GM03348 (cell line): ENCODE measurements at regions not wholly inside any gene's neighbourhood (a gene's known extent, or its start where the extent isn't known, plus 50 kb on each side); places are given as distances from the start of the nearest gene placed in this dataset.

Experiments used
- DNase-seq: peaks from one replicate; pipeline ENCODE4 v3.0.0; 2012; ENCODE audit warnings: low spot score

DNA sequence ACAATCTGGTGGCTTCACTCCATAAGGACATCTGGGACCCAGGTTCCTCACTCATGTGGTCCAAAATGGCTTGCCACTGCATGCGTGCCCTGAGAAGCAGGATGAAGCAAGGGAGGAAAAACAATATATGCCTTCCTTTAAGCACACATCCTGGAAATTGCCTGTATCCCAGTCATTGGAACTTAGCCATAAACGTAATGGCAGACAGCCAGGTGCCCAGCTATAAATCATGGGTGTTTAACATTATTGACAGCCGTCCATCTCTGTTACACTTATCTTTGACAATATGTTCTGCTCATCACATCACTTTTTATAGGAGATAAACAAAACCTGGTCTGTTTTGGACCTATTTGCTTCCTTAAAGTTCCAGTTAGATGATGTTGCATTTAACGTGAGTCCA, 181.0 kb downstream of the AASDH start:
- no peak for DNase-seq

GRCh38 chr4:56200275-56200674, 187.0 kb downstream of the AASDH start:
- DNase-seq = no peak

DNA sequence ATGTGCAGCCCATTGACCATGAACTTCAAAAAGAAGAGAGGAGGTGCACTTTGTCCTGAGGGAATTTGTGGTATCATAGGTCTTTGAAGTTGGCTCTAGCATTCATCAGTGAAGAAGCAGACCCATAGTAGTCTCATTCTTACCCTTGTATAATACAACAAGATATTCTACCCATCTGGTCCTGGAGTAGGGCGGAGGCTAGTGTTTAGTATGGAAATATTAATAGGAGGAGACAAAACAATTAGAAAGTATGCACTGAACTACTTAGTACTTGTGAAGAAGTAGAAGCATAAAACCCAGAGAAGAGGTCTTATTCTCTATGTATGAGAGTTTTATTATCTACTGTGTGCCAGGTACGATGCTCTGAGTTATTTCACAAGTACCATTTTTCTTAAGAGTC, 189.0 kb downstream of the AASDH start:
- no peak for DNase-seq

GRCh38 chr4:56197387-56197786, 189.9 kb downstream of the AASDH start:
- no peak for DNase-seq

DNA sequence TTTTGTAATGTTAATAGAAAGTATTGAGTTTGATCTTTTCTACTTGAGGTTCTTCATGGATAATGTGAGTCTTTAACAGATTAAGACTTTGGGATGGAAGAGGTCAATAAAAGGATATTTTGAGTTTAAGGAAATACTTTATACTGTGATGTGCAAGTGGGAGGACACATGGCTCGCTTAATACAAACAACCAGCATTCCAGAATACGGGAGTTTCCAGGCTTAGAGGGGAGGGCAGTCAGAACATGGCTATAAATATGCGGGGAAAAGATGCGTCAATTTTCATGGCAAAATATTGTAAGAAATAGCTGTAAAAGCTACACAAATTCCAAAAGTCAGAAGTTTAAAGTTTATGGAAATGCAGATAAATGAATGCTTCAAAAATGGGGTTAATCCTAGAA, 192.3 kb downstream of the AASDH start:
- DNase-seq = no peak

- no peak for DNase-seq
Measured at GRCh38 chr4:56191534-56191933, 195.8 kb downstream of the AASDH start.

GRCh38 chr4:56187688-56188087, 199.6 kb downstream of the AASDH start:
- DNase-seq = no peak

DNA sequence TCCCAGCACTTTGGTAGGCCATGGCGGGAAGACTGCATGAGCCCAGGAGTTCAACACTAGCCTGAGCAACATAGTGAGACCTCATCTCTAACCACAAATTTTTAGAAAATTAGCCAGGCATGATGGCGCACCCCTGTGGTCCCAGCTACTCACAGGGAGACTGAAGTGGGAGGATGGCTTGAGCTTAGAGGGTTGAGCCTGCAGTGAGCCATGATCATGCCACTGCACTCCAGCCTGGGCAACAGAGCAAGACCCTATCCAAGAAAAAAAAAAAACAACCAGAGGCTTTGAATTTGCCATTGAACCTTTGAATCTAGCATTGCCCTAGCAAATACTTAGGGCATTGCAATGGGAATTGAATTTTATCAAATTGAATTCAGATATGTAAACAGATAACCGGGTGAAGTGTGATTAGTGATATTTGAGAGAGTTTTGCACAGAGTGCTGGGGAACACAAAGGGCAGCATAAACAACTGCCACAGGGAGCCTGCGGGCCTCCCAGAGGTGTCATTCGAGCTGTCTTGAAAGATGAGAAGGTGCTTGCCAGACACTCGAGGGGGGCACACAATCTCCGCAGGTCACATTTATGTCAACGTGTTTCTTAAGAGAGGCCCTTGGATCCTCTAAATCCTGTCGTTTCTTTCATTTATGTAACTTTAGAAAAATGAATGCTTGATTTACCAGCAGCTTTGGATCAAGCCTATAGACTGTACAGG, 200.3 kb downstream of the AASDH start:
- DNase-seq = no peak

DNA sequence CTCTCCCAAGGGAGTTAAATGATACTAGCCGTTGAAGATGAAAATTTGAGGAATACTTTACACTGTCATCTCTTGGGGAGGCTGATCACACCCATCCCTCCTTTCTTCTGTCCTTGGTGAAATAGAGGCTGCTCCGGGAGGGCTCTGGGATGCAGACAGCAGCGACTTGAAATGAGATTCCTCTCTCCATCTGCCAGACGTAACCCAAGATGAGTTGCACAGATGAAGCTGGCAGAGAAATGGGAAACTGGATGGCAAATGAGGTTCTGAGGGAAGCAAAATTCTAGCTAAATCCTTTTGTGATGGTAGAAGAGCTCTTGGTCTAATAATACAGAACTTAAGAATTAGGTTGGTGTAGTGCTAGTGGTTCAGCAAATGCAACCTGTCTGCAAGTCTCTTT, 201.4 kb downstream of the AASDH start:
- no peak for DNase-seq

DNA sequence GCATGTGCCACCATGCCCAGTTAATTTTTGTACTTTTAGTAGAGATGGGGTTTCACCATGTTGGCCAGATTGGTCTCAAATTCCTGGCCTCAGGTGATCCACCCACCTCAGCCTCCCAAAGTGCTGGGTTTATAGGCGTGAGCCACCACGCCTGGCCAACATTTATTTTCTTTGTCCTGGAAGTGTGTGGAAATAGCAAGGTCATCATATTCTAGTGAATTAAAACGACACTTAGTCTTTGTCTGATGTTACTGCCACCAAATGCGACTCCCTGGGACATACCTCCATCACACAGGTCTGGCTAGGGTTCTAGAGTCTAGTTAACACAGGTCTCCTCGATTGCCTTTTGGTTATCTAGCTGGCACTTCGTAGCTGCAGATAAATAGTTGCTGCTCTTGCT, 203.1 kb downstream of the AASDH start:
- no peak for DNase-seq

- no peak for DNase-seq
Measured at GRCh38 chr4:56183344-56183959, 203.8 kb downstream of the AASDH start.

- no peak for DNase-seq
Measured at GRCh38 chr4:56182356-56182755, 204.9 kb downstream of the AASDH start.

- no peak for DNase-seq
Measured at GRCh38 chr4:56181140-56181953, 205.9 kb downstream of the AASDH start.

GRCh38 chr4:56169061-56169460, 218.2 kb downstream of the AASDH start:
- DNase-seq = no peak

DNA sequence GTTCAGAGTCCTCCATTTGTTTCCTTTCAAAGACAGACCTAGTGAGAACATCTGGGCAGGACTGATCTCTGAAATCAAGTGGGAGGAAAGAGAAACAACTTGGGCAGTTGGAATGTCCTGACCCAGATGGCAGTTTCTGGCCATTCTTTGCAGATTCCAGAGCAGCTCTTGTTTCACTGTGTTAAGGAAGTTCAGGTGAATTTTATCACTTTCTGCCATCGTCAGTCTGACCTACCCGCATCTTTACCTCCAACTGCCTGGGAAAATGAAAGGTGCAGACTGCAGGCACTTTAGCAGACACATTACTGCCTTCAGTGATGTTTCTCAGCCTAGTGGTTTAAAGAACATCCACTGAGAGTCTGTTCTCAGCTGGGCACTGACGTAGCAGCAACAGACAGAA, 216.2 kb downstream of the CEP135 start:
- no peak for DNase-seq

- no peak for DNase-seq
Measured at GRCh38 chr4:56160636-56161035, 211.9 kb downstream of the CEP135 start.

DNA sequence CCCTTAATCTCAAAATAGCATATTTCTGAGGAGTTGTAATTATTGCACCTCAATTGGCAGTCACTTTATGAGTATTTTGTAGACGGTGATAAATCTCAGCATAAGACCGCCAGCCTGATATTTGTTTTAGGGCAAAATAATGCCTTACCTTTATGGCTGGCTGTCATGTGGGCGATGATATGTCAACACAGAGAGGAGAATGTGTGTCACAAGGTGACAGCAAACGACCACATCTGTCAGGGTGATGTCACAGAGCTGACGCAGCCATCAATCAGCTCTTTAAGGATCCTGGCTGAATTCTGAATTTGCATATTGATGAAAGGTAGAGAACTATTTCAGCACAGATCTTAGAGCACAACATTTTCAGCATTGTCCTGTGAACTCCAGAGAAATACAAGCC, 209.7 kb downstream of the CEP135 start:
- no peak for DNase-seq

DNA sequence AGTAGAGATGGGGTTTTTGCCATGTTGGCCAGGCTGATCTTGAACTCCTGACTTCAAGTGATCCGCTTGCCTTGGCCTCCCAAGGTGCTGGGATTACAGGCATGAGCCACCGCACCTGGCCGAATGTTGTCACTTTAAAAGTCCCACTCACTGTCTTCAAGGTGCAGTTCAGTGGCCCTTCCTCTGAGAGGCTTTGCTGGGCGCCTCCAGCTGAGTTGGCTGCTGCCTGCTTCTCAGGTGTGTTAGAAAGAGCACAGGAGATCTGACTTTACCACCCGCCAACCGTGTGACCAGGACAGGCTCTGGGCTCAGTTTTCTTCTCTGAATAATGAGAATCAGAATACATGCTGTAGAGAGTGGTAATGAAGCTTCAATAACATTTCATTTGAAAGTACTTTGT, 207.4 kb downstream of the CEP135 start:
- DNase-seq = no peak

DNA sequence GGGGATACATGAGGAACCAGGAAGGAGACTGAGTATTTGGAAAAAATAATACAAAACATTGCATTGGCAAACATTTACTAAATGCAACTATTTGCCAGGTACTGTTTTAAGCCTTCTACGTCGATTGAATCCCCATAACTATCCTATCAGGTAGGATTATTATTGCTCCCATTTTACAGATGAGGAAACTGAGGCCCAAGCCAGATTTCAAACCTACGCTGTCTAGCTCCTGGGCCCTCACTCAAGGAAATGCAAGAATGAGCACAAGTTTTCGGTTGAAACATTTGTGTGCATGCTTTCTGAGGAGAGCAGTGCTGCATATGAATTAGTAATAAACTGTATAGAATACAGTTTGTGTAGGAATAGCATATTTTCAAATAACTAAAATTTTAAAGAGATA, 206.7 kb downstream of the CEP135 start:
- no peak for DNase-seq

GRCh38 chr4:56149591-56149990, 200.8 kb downstream of the CEP135 start:
- peak; percentile 31 for DNase-seq

- DNase-seq = no peak
Measured at GRCh38 chr4:56148428-56148827, 199.7 kb downstream of the CEP135 start.

GRCh38 chr4:56147371-56147770, 198.6 kb downstream of the CEP135 start:
- no peak for DNase-seq

DNA sequence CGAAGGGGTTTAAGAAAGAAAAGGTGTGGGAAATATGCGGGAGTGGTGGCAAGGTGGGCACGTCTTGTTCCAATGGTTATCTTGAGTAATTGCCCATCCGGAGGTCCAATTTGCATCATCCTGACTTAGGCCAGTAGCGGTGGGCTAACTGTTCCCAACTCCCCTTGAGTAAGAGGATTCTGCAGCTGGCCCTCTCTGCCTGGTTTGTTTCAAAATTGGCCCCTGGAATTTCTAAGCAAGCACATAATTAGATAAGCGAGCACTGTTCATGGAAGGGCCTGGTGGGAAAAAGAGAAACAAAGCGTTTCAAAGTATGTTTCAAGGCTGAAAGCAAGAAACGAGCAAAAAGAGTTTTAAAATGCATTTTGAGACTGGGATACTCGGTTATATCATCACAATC, 198.2 kb downstream of the CEP135 start:
- DNase-seq = no peak
